PFSK-1 (cell line): ENCODE measurements at regions not wholly inside any gene's neighbourhood (a gene's known extent, or its start where the extent isn't known, plus 50 kb on each side); places are given as distances from the start of the nearest gene placed in this dataset.

Experiments
- FOXP2 ChIP-seq: optimal IDR thresholded peaks from 2 replicates; pipeline ENCODE3; 2011; ENCODE audit warnings: borderline replicate concordance, control low read depth, inconsistent platforms; ENCODE audit not compliant: insufficient read depth; ENCODE audit errors: extremely low read length, extremely low read depth
- POLR2AphosphoS5 ChIP-seq: IDR thresholded peaks from 2 replicates; pipeline ENCODE4 v1.6.1; 2012; ENCODE audit warnings: low read depth, mild to moderate bottlenecking, control low read depth, low read length, moderate library complexity
- REST ChIP-seq, 2 experiments: IDR thresholded peaks; 2 replicates each; pipeline versions ENCODE4 v1.6.1 to v1.8.0; 2011 to 2012; ENCODE audit warnings: low read depth in 2 of 2, low read length in 2 of 2, control low read depth in 1 of 2, inconsistent platforms in 1 of 2, mild to moderate bottlenecking in 1 of 2, moderate library complexity in 1 of 2; ENCODE audit not compliant: insufficient read depth in 1 of 2
- SIN3A ChIP-seq: IDR thresholded peaks from 2 replicates; pipeline ENCODE4 v1.6.1; 2012; ENCODE audit warnings: mild to moderate bottlenecking, low read length, moderate library complexity, borderline replicate concordance; ENCODE audit not compliant: insufficient read depth
- TAF1 ChIP-seq: IDR thresholded peaks from 2 replicates; pipeline ENCODE4 v1.6.1; 2012; ENCODE audit warnings: low read length, control low read depth, borderline replicate concordance; ENCODE audit not compliant: insufficient read depth

GRCh38 chr3:159779883-159780282, 208.8 kb upstream of the IL12A start:
- TF ChIP-seq POLR2AphosphoS5: no peak
- no peak for TF ChIP-seq FOXP2
- TF ChIP-seq REST (IDR thresholded peaks at IDR 0.05; ENCODE audit: insufficient read depth in 1 of 2, low read depth in 2 of 2, low read length in 2 of 2): no peak
- no peak for TF ChIP-seq SIN3A
- no peak for TF ChIP-seq TAF1

GRCh38 chr3:159781867-159782266, 206.8 kb upstream of the IL12A start:
- TF ChIP-seq FOXP2 (no peak), TAF1 (no peak), POLR2AphosphoS5 (no peak), REST (IDR thresholded peaks at IDR 0.05; ENCODE audit: insufficient read depth in 1 of 2, low read depth in 2 of 2, low read length in 2 of 2) (no peak), SIN3A (no peak)

- TF ChIP-seq REST (IDR thresholded peaks at IDR 0.05; ENCODE audit: insufficient read depth in 1 of 2, low read depth in 2 of 2, low read length in 2 of 2): no peak
- TF ChIP-seq POLR2AphosphoS5: no peak
- no peak for TF ChIP-seq SIN3A
- TF ChIP-seq FOXP2: no peak
- TF ChIP-seq TAF1: no peak
Measured at GRCh38 chr3:159782724-159783421, 205.8 kb upstream of the IL12A start.

GRCh38 chr3:159783780-159784742, 204.6 kb upstream of the IL12A start:
- TF ChIP-seq FOXP2 (no peak), SIN3A (no peak), POLR2AphosphoS5 (no peak), REST (IDR thresholded peaks at IDR 0.05; ENCODE audit: insufficient read depth in 1 of 2, low read depth in 2 of 2, low read length in 2 of 2) (no peak), TAF1 (no peak)
